HCT116 (cell line): ENCODE measurements at regions not wholly inside any gene's neighbourhood (a gene's known extent, or its start where the extent isn't known, plus 50 kb on each side); places are given as distances from the start of the nearest gene placed in this dataset.

Experiments used
- ATAC-seq: fragments of 200-7000 bp; cut with Tn5 transposase; 2 replicates; pipeline ENCODE4 v1.9.1; 2020; ENCODE audit warnings: mild to moderate bottlenecking, moderate library complexity
- BruUV-seq: library from RNA; stranded (reverse); fragments of 400-500 nt; replicated peaks from 2 replicates; lab custom pipeline; 2021; lab: Mats Ljungman, UMichigan
- CTCF ChIA-PET: fragments of 300-600 bp; sonication (Branson Sonifier 250); formaldehyde crosslinking; loops from one replicate; lab custom pipeline; 2021; ENCODE audit warnings: antibody characterized with exemption; lab: Charles Lee
- POLR2A ChIA-PET: fragments of 300-600, 350-600 bp; sonication (Branson Sonifier 250); formaldehyde crosslinking; loops from one replicate; lab custom pipeline; 2021; ENCODE audit warnings: antibody characterized with exemption; lab: Charles Lee
- RAD21 ChIA-PET, 2 experiments: fragments of 300-600 bp; sonication (Branson Sonifier 250); formaldehyde crosslinking; loops; one replicate each; lab custom pipeline; 2023; ENCODE audit warnings: low total read pairs in 2 of 2; ENCODE audit not compliant: uncharacterized antibody in 2 of 2, unreplicated experiment in 2 of 2, low non-redundant PET in 1 of 2; lab: Charles Lee
- DNase-seq: peaks from one replicate; pipeline ENCODE4 v3.0.0-alpha.2; 2010; ENCODE audit warnings: low read depth, low spot score
- H2AFZ ChIP-seq: fragments of 200-600 bp; shearing (Covaris generic), sonication (generic); 2 replicates; pipeline ENCODE4 v1.6.1; 2017; ENCODE audit warnings: low read depth, mixed run types, mixed read lengths, antibody characterized with exemption, low read length; ENCODE audit not compliant: poor library complexity, severe bottlenecking
- H3K27ac ChIP-seq: 2 replicates; pipeline ENCODE4 v1.5.1; 2012; ENCODE audit warnings: low read depth, low read length
- H3K27me3 ChIP-seq: fragments of 200-600 bp; sonication (generic); 2 replicates; pipeline ENCODE4 v1.6.1; 2016; ENCODE audit warnings: mixed run types, low read length, mixed read lengths; ENCODE audit not compliant: insufficient read depth
- H3K36me3 ChIP-seq, 2 experiments: fragments of 200-500 bp in 1 of 2; fragments of 200-600 bp in 1 of 2; sonication (Bioruptor generic) in 1 of 2; sonication (generic) in 1 of 2; 2 replicates each; pipeline versions ENCODE4 v1.5.1 to v1.6.1; 2014 to 2016; ENCODE audit warnings: low read length in 2 of 2, inconsistent platforms in 1 of 2, mixed read lengths in 1 of 2, mixed run types in 1 of 2; ENCODE audit not compliant: insufficient read depth in 2 of 2, control insufficient read depth in 1 of 2
- H3K4me1 ChIP-seq, 2 experiments: fragments of 200-600 bp in 1 of 2; sonication (generic) in 1 of 2; 2 replicates each; pipeline versions ENCODE4 v1.5.1 to v1.6.1; 2012 to 2017; ENCODE audit warnings: low read length in 2 of 2, inconsistent platforms in 1 of 2, mild to moderate bottlenecking in 1 of 2, mixed read lengths in 1 of 2, mixed run types in 1 of 2, moderate library complexity in 1 of 2; ENCODE audit not compliant: insufficient read depth in 2 of 2, control insufficient read depth in 1 of 2
- H3K4me2 ChIP-seq: fragments of 200-600 bp; sonication (generic); 2 replicates; pipeline ENCODE4 v1.6.1; 2017; ENCODE audit warnings: mixed run types, low read length, mixed read lengths
- H3K4me3 ChIP-seq, 2 experiments: fragments of 200-600 bp in 1 of 2; sonication (generic) in 1 of 2; replicated peaks in 1 of 2; 2 replicates each; pipeline ENCODE4 v1.5.1; 2011 to 2016; ENCODE audit warnings: low read length in 2 of 2, control low read depth in 1 of 2, low read depth in 1 of 2, mild to moderate bottlenecking in 1 of 2, mixed read lengths in 1 of 2, mixed run types in 1 of 2
- H3K79me2 ChIP-seq: fragments of 200-600 bp; sonication (generic); 2 replicates; pipeline ENCODE4 v1.6.1; 2017; ENCODE audit warnings: mild to moderate bottlenecking, mixed run types, low read length, moderate library complexity, mixed read lengths; ENCODE audit not compliant: insufficient read depth
- H3K9ac ChIP-seq: fragments of 200-600 bp; sonication (generic); 2 replicates; pipeline ENCODE4 v1.6.1; 2016; ENCODE audit warnings: low read length, mixed read lengths
- H3K9me2 ChIP-seq: fragments of 200-600 bp; sonication (generic), shearing (Covaris generic); 2 replicates; pipeline ENCODE4 v1.6.1; 2017; ENCODE audit warnings: mixed run types, mild to moderate bottlenecking, moderate library complexity; ENCODE audit not compliant: insufficient read depth
- H3K9me3 ChIP-seq, 2 experiments: fragments of 200-500 bp in 1 of 2; fragments of 200-600 bp in 1 of 2; sonication (Bioruptor generic) in 1 of 2; sonication (generic) in 1 of 2; 2 replicates each; pipeline ENCODE4 v1.6.1; 2014 to 2017; ENCODE audit warnings: low read length in 2 of 2, mixed read lengths in 2 of 2, inconsistent platforms in 1 of 2, low read depth in 1 of 2, mild to moderate bottlenecking in 1 of 2, mixed run types in 1 of 2, moderate library complexity in 1 of 2; ENCODE audit not compliant: control insufficient read depth in 1 of 2, insufficient read depth in 1 of 2
- H4K20me1 ChIP-seq: fragments of 200-600 bp; sonication (generic), shearing (Covaris generic); 2 replicates; pipeline ENCODE4 v1.6.1; 2017; ENCODE audit warnings: mixed run types, mild to moderate bottlenecking, moderate library complexity; ENCODE audit not compliant: insufficient read depth
- CBX3 ChIP-seq: IDR thresholded peaks from 2 replicates; pipeline ENCODE4 v1.6.1; 2012; ENCODE audit warnings: low read depth
- CEBPB ChIP-seq: IDR thresholded peaks from 2 replicates; pipeline ENCODE4 v1.6.1; 2012; ENCODE audit warnings: low read depth
- CTCF ChIP-seq, 3 experiments: fragments of 200-600 bp in 1 of 3; sonication (generic) in 1 of 3; IDR thresholded peaks in 2 of 3; conservative IDR thresholded peaks in 1 of 3; 2 replicates each; pipeline ENCODE4 v1.5.1; 2012 to 2017; ENCODE audit warnings: low read depth in 2 of 3, low read length in 2 of 3, antibody characterized with exemption in 1 of 3, borderline replicate concordance in 1 of 3, control low read depth in 1 of 3, mild to moderate bottlenecking in 1 of 3, mixed read lengths in 1 of 3, mixed run types in 1 of 3, moderate library complexity in 1 of 3; ENCODE audit not compliant: insufficient read depth in 1 of 3
- ELF1 ChIP-seq: IDR thresholded peaks from 2 replicates; pipeline ENCODE4 v1.6.1; 2012; ENCODE audit warnings: low read depth, borderline replicate concordance
- EZH2 ChIP-seq: fragments of 200-600 bp; sonication (generic); IDR thresholded peaks from 2 replicates; pipeline ENCODE4 v1.6.1; 2017; ENCODE audit warnings: antibody characterized with exemption, mixed run types
- EZH2phosphoT487 ChIP-seq: fragments of 200-600 bp; IDR thresholded peaks from 2 replicates; pipeline ENCODE4 v1.6.1; 2018; ENCODE audit warnings: antibody characterized with exemption, borderline replicate concordance
- JUND ChIP-seq: IDR thresholded peaks from 2 replicates; pipeline ENCODE4 v1.6.1; 2012
- POLR2A ChIP-seq: IDR thresholded peaks from 2 replicates; pipeline ENCODE4 v1.7.0; 2011; ENCODE audit warnings: borderline replicate concordance; ENCODE audit not compliant: insufficient read depth, insufficient read length; ENCODE audit errors: extremely low read depth
- POLR2AphosphoS5 ChIP-seq: IDR thresholded peaks from 2 replicates; pipeline ENCODE4 v1.6.1; 2011; ENCODE audit warnings: mild to moderate bottlenecking, low read depth, low read length, moderate library complexity
- RAD21 ChIP-seq: IDR thresholded peaks from 2 replicates; pipeline ENCODE4 v1.6.1; 2012; ENCODE audit warnings: low read depth, mild to moderate bottlenecking
- SIN3A ChIP-seq: IDR thresholded peaks from 2 replicates; pipeline ENCODE4 v1.6.1; 2012; ENCODE audit warnings: low read depth
- SP1 ChIP-seq: IDR thresholded peaks from 2 replicates; pipeline ENCODE4 v1.6.1; 2012; ENCODE audit warnings: low read depth
- SRF ChIP-seq: IDR thresholded peaks from 2 replicates; pipeline ENCODE4 v1.6.1; 2012; ENCODE audit warnings: low read depth
- YY1 ChIP-seq: IDR thresholded peaks from 2 replicates; pipeline ENCODE4 v1.6.1; 2011; ENCODE audit warnings: low read length, low read depth, moderate library complexity, mild to moderate bottlenecking; ENCODE audit not compliant: insufficient replicate concordance; ENCODE audit errors: extremely low read depth
- ZBTB33 ChIP-seq: IDR thresholded peaks from 2 replicates; pipeline ENCODE4 v1.6.1; 2011; ENCODE audit warnings: mild to moderate bottlenecking, low read length, moderate library complexity; ENCODE audit not compliant: insufficient replicate concordance; ENCODE audit errors: extremely low read depth
- ZFX ChIP-seq: fragments of 450-650 bp; IDR thresholded peaks from 2 replicates; pipeline ENCODE4 v1.6.1; 2017
- ZNF274 ChIP-seq: fragments of 200-500 bp; sonication (Bioruptor generic); IDR thresholded peaks from 2 replicates; pipeline ENCODE4 v1.6.1; 2014; ENCODE audit warnings: mild to moderate bottlenecking, low read depth, low read length, inconsistent platforms
- intact Hi-C: fragments of 100-400 bp; cut with micrococcal nuclease; formaldehyde crosslinking; loops from 2 replicates; pipeline ENCODE4 v1.10.0; 2022
- TF ChIP-seq, protein P1 (sequence below): IDR thresholded peaks from 2 replicates; pipeline ENCODE4 v1.6.1; 2012; ENCODE audit warnings: low read depth

DNA sequence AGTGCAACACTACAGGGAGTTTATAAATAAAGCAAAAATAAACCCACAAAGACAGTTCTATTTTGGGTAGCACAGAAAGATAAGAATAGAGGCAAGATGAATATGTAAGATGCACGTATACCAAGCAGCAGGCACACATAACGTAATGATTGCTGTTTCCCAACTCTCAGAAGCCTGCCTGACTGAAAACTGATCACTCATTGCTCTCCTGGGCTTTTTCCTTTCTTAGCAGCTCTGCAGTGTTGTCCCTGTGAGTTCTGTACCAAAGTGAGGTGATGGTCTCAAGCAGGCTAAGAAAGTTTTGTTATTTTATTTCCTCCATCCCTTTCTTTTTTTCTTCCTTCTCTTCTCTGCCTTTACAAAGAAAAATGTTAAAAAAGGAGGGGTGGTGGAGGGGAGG, 522.0 kb upstream of the MAN1A1 start:
- Histone ChIP-seq H3K9ac (no peak overlapping the region), H3K36me3 (no peaks in the 10 kb centered on the region), H3K9me2 (no peaks in the 10 kb centered on the region), H3K27me3 (no peaks in the 10 kb centered on the region), H3K4me1 (no peaks in the 10 kb centered on the region), H3K9me3 (no peaks in the 10 kb centered on the region), H3K27ac (no peak overlapping the region), H4K20me1 (no peaks in the 10 kb centered on the region), H3K79me2 (no peaks in the 10 kb centered on the region), H2AFZ (no peak overlapping the region), H3K4me2 (no peak overlapping the region), H3K4me3 (no peak overlapping the region)
- ChIA-PET POLR2A (no interaction called here), RAD21 (no interaction called here), CTCF (no interaction called here)
- DNase-seq (no peak), ATAC-seq (no peak)
- BruUV-seq: no TSS peak
- TF ChIP-seq EZH2 (no peak), ZBTB33 (no peak), CBX3 (no peak), CTCF (IDR thresholded peaks at IDR 0.05 in 2 of 3, conservative IDR thresholded peaks at IDR 0.05 in 1 of 3; ENCODE audit: borderline replicate concordance in 1 of 3, insufficient read depth in 1 of 3, low read depth in 2 of 3, low read length in 2 of 3) (no peak), POLR2A (no peak), JUND (no peak), CEBPB (no peak), POLR2AphosphoS5 (no peak), EZH2phosphoT487 (no peak), ZFX (no peak), SIN3A (no peak), ELF1 (no peak), SRF (no peak), YY1 (no peak), ZNF274 (no peak), SP1 (no peak), RAD21 (no peak)
- TF ChIP-seq, protein P1, sequence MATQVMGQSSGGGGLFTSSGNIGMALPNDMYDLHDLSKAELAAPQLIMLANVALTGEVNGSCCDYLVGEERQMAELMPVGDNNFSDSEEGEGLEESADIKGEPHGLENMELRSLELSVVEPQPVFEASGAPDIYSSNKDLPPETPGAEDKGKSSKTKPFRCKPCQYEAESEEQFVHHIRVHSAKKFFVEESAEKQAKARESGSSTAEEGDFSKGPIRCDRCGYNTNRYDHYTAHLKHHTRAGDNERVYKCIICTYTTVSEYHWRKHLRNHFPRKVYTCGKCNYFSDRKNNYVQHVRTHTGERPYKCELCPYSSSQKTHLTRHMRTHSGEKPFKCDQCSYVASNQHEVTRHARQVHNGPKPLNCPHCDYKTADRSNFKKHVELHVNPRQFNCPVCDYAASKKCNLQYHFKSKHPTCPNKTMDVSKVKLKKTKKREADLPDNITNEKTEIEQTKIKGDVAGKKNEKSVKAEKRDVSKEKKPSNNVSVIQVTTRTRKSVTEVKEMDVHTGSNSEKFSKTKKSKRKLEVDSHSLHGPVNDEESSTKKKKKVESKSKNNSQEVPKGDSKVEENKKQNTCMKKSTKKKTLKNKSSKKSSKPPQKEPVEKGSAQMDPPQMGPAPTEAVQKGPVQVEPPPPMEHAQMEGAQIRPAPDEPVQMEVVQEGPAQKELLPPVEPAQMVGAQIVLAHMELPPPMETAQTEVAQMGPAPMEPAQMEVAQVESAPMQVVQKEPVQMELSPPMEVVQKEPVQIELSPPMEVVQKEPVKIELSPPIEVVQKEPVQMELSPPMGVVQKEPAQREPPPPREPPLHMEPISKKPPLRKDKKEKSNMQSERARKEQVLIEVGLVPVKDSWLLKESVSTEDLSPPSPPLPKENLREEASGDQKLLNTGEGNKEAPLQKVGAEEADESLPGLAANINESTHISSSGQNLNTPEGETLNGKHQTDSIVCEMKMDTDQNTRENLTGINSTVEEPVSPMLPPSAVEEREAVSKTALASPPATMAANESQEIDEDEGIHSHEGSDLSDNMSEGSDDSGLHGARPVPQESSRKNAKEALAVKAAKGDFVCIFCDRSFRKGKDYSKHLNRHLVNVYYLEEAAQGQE: no peak
- intact Hi-C loops: no loop called here
